Left ventricle myocardium superior (tissue), 1 donor: ENCODE measurements at regions not wholly inside any gene's neighbourhood (a gene's known extent, or its start where the extent isn't known, plus 50 kb on each side); places are given as distances from the start of the nearest gene placed in this dataset.

ENCODE experiments used
- ATAC-seq: fragments of 200-7000 bp; cut with Tn5 transposase; one replicate; pipeline ENCODE4 v1.9.1; 2020; ENCODE audit warnings: mild to moderate bottlenecking, moderate library complexity
- DNase-seq: peaks from one replicate; pipeline ENCODE4 v3.0.0-alpha.2; 2020
- intact Hi-C: fragments of 100-400 bp; cut with micrococcal nuclease; formaldehyde crosslinking; loops from one replicate; pipeline ENCODE4 v1.11.0; 2022
- donor health status: DM: no; HTN: yes; CAD: no; lungs with severe emphysema.

- intact Hi-C loops: loop anchor here (10.0 kb wide), 1 partner anchor 143 kb away; no protein-coding TSS in a partner anchor
Observed at GRCh38 chr15:57902155-57902554, 163.4 kb downstream of the ALDH1A2 start.

More at GRCh38 chr15:57902155-57902554, 163.4 kb downstream of the ALDH1A2 start:
- no peak for ATAC-seq
- DNase-seq: no peak
